Ishikawa (cell line): ENCODE measurements at regions not wholly inside any gene's neighbourhood (a gene's known extent, or its start where the extent isn't known, plus 50 kb on each side); places are given as distances from the start of the nearest gene placed in this dataset.

Experiments
- CEBPB ChIP-seq: IDR thresholded peaks from 2 replicates; pipeline ENCODE4 v1.6.1; 2012
- CREB1 ChIP-seq: IDR thresholded peaks from 2 replicates; pipeline ENCODE4 v1.6.1; 2012; ENCODE audit warnings: low read depth
- EGR1 ChIP-seq: IDR thresholded peaks from 2 replicates; pipeline ENCODE4 v1.6.1; 2012
- EP300 ChIP-seq: IDR thresholded peaks from 2 replicates; pipeline ENCODE4 v1.6.1; 2012; ENCODE audit warnings: borderline replicate concordance
- FOXM1 ChIP-seq: IDR thresholded peaks from 2 replicates; pipeline ENCODE4 v1.6.1; 2012; ENCODE audit warnings: low read depth, borderline replicate concordance
- MAX ChIP-seq: IDR thresholded peaks from 2 replicates; pipeline ENCODE4 v1.6.1; 2012
- NFIC ChIP-seq: IDR thresholded peaks from 2 replicates; pipeline ENCODE4 v1.6.1; 2012
- RAD21 ChIP-seq: IDR thresholded peaks from 2 replicates; pipeline ENCODE4 v1.6.1; 2012; ENCODE audit warnings: low read depth
- REST ChIP-seq: IDR thresholded peaks from 2 replicates; pipeline ENCODE4 v1.6.1; 2012; ENCODE audit warnings: low read depth, mild to moderate bottlenecking
- TAF1 ChIP-seq: IDR thresholded peaks from 2 replicates; pipeline ENCODE4 v1.6.1; 2012; ENCODE audit warnings: low read depth, mild to moderate bottlenecking
- TCF12 ChIP-seq: IDR thresholded peaks from 2 replicates; pipeline ENCODE4 v1.6.1; 2012; ENCODE audit warnings: low read depth
- TEAD4 ChIP-seq: IDR thresholded peaks from 2 replicates; pipeline ENCODE4 v1.6.1; 2012
- USF1 ChIP-seq: IDR thresholded peaks from 2 replicates; pipeline ENCODE4 v1.6.1; 2012
- YY1 ChIP-seq: IDR thresholded peaks from 2 replicates; pipeline ENCODE4 v1.6.1; 2012; ENCODE audit warnings: low read depth
- ZBTB7A ChIP-seq: IDR thresholded peaks from 2 replicates; pipeline ENCODE4 v1.6.1; 2012; ENCODE audit warnings: low read depth

GRCh38 chr15:39204031-39204430, 376.8 kb upstream of the THBS1 start:
- TF ChIP-seq MAX (no peak), TAF1 (no peak), REST (no peak), NFIC (no peak), USF1 (no peak)

- TF ChIP-seq USF1 (no peak), NFIC (no peak), REST (no peak), ZBTB7A (no peak), CREB1 (no peak), TAF1 (no peak), MAX (no peak), EP300 (no peak), FOXM1 (no peak), CEBPB (no peak), TEAD4 (no peak), RAD21 (no peak), EGR1 (no peak), YY1 (no peak), TCF12 (no peak)
Observed at GRCh38 chr15:39205081-39205480, 375.8 kb upstream of the THBS1 start.

- TF ChIP-seq TCF12 (no peak), REST (no peak), NFIC (no peak), YY1 (no peak), EP300 (no peak), RAD21 (no peak), CEBPB (no peak), MAX (no peak), TAF1 (no peak), USF1 (no peak), EGR1 (no peak), ZBTB7A (no peak)
Observed at GRCh38 chr15:39205506-39206371, 375.1 kb upstream of the THBS1 start.
